Liver (tissue), 8 donors: ENCODE measurements at regions not wholly inside any gene's neighbourhood (a gene's known extent, or its start where the extent isn't known, plus 50 kb on each side); places are given as distances from the start of the nearest gene placed in this dataset.

Experiments used
- DNase-seq: peaks from one replicate; pipeline ENCODE4 v3.0.0-alpha.2; 2017; ENCODE audit warnings: low spot score
- H3K27ac ChIP-seq, 2 donors: one replicate each; pipeline ENCODE4 v1.7.0; 2013; ENCODE audit warnings: inconsistent platforms in 2 of 2, low read length in 2 of 2, control low read depth in 1 of 2, low read depth in 1 of 2, mild to moderate bottlenecking in 1 of 2
- H3K27me3 ChIP-seq, 4 donors: one replicate each; pipeline versions ENCODE4 v1.6.1 to v1.7.0; 2013; ENCODE audit warnings: low read length in 3 of 4, inconsistent platforms in 1 of 4, mild to moderate bottlenecking in 1 of 4, moderate library complexity in 1 of 4; ENCODE audit not compliant: control insufficient read depth in 4 of 4, insufficient read depth in 4 of 4
- H3K36me3 ChIP-seq, 4 donors: one replicate each; pipeline versions ENCODE4 v1.6.1 to v1.7.0; 2013; ENCODE audit warnings: low read length in 3 of 4, mild to moderate bottlenecking in 3 of 4, low read depth in 1 of 4, moderate library complexity in 1 of 4; ENCODE audit not compliant: control insufficient read depth in 4 of 4, insufficient read depth in 3 of 4
- H3K4me1 ChIP-seq, 4 donors: one replicate each; pipeline versions ENCODE4 v1.6.1 to v1.7.0; 2013; ENCODE audit warnings: low read length in 3 of 4, mild to moderate bottlenecking in 3 of 4, moderate library complexity in 1 of 4; ENCODE audit not compliant: control insufficient read depth in 4 of 4, insufficient read depth in 4 of 4
- H3K4me3 ChIP-seq, 3 donors: one replicate each; pipeline versions ENCODE4 v1.6.1 to v1.7.0; 2013; ENCODE audit warnings: low read length in 3 of 3, control low read depth in 1 of 3, low read depth in 1 of 3, mild to moderate bottlenecking in 1 of 3
- H3K9ac ChIP-seq, 2 donors: one replicate each; pipeline ENCODE4 v1.7.0; 2013; ENCODE audit warnings: low read length in 2 of 2, mild to moderate bottlenecking in 2 of 2, moderate library complexity in 2 of 2, control low read depth in 1 of 2, low read depth in 1 of 2
- H3K9me3 ChIP-seq, 4 donors: one replicate each; pipeline versions ENCODE4 v1.6.1 to v1.7.0; 2013; ENCODE audit warnings: low read length in 3 of 4; ENCODE audit not compliant: control insufficient read depth in 4 of 4
- ATF3 ChIP-seq: IDR thresholded peaks from 2 replicates; pipeline ENCODE4 v1.6.1; 2016; ENCODE audit warnings: antibody characterized with exemption
- FOXA1 ChIP-seq: IDR thresholded peaks from 2 replicates; pipeline ENCODE4 v1.6.1; 2016; ENCODE audit warnings: antibody characterized with exemption
- FOXA2 ChIP-seq: IDR thresholded peaks from 2 replicates; pipeline ENCODE4 v1.6.1; 2016; ENCODE audit warnings: antibody characterized with exemption
- GABPA ChIP-seq, 2 donors: IDR thresholded peaks in 1 of 2; conservative IDR thresholded peaks in 1 of 2; 2 replicates each; pipeline ENCODE4 v1.6.1; 2016; ENCODE audit warnings: antibody characterized with exemption in 2 of 2, mild to moderate bottlenecking in 1 of 2, moderate library complexity in 1 of 2
- HNF4A ChIP-seq, 2 donors: conservative IDR thresholded peaks; 2 replicates each; pipeline ENCODE4 v1.6.1; 2016; ENCODE audit warnings: antibody characterized with exemption in 2 of 2, mild to moderate bottlenecking in 2 of 2
- HNF4G ChIP-seq: IDR thresholded peaks from 2 replicates; pipeline ENCODE4 v1.6.1; 2016; ENCODE audit warnings: antibody characterized with exemption
- MAX ChIP-seq: IDR thresholded peaks from 2 replicates; pipeline ENCODE4 v1.6.1; 2016; ENCODE audit warnings: antibody characterized with exemption
- NR2F2 ChIP-seq: IDR thresholded peaks from 2 replicates; pipeline ENCODE4 v1.6.1; 2016; ENCODE audit warnings: antibody characterized with exemption
- REST ChIP-seq: IDR thresholded peaks from 2 replicates; pipeline ENCODE4 v1.6.1; 2016; ENCODE audit warnings: antibody characterized with exemption, mild to moderate bottlenecking
- SP1 ChIP-seq: IDR thresholded peaks from 2 replicates; pipeline ENCODE4 v1.6.1; 2018; ENCODE audit warnings: antibody characterized with exemption, mild to moderate bottlenecking
- YY1 ChIP-seq: IDR thresholded peaks from 2 replicates; pipeline ENCODE4 v1.6.1; 2016; ENCODE audit warnings: antibody characterized with exemption, mild to moderate bottlenecking
- WGBS: extraction: QIAGEN DNeasy Blood & Tissue Kit; methylation state at CpG from one replicate; pipeline ENCODE4 v1.1.7; 2013; 5-methylcytosine and 5-hydroxymethylcytosine counted together
- TF ChIP-seq, protein P1 (sequence below): fragments of 150-350 bp; IDR thresholded peaks from 2 replicates; pipeline ENCODE4 v1.5.1; 2017; ENCODE audit warnings: improper control_type of control experiment, low read depth, low read length; ENCODE audit not compliant: missing input control
- donor health status: healthy.
- donor health status: healthy.
- donor health status: healthy.
- donor health status: healthy.
- donor health status: healthy.

GRCh38 chr2:5937851-5938565, 245.8 kb downstream of the SOX11 start:
- no peak overlapping the region for H3K27ac ChIP-seq
- WGBS = 40% methylated on average over 12 of the region's 12 CpGs
- no peak for DNase-seq

GRCh38 chr2:5938566-5938896, 246.3 kb downstream of the SOX11 start:
- Histone ChIP-seq H3K4me3 (no peak overlapping the region), H3K4me1 (no peaks in the 10 kb centered on the region), H3K27me3 (no peaks in the 10 kb centered on the region), H3K36me3 (no peaks in the 10 kb centered on the region), H3K27ac (no peak overlapping the region), H3K9ac (no peak overlapping the region), H3K9me3 (no peaks in the 10 kb centered on the region)
- no peak for DNase-seq
- TF ChIP-seq, protein P1, sequence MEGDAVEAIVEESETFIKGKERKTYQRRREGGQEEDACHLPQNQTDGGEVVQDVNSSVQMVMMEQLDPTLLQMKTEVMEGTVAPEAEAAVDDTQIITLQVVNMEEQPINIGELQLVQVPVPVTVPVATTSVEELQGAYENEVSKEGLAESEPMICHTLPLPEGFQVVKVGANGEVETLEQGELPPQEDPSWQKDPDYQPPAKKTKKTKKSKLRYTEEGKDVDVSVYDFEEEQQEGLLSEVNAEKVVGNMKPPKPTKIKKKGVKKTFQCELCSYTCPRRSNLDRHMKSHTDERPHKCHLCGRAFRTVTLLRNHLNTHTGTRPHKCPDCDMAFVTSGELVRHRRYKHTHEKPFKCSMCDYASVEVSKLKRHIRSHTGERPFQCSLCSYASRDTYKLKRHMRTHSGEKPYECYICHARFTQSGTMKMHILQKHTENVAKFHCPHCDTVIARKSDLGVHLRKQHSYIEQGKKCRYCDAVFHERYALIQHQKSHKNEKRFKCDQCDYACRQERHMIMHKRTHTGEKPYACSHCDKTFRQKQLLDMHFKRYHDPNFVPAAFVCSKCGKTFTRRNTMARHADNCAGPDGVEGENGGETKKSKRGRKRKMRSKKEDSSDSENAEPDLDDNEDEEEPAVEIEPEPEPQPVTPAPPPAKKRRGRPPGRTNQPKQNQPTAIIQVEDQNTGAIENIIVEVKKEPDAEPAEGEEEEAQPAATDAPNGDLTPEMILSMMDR = no peak
- TF ChIP-seq FOXA2 (no peak), HNF4A (conservative IDR thresholded peaks at IDR 0.05) (no peak), SP1 (no peak)
- WGBS = 24% methylated on average over 10 of the region's 10 CpGs

More at GRCh38 chr2:5937851-5938565, 245.8 kb downstream of the SOX11 start:
- no peak overlapping the region for H3K4me3 ChIP-seq
- no peaks in the 10 kb centered on the region for H3K36me3 ChIP-seq
- no peak overlapping the region for H3K9ac ChIP-seq
- no peaks in the 10 kb centered on the region for H3K4me1 ChIP-seq
- no peaks in the 10 kb centered on the region for H3K27me3 ChIP-seq
- TF ChIP-seq MAX (no peak), YY1 (no peak), SP1 (no peak), HNF4G (no peak)
- TF ChIP-seq, protein P1 = no peak
- H3K9me3 ChIP-seq = no peaks in the 10 kb centered on the region

GRCh38 chr2:5939553-5939952, 247.4 kb downstream of the SOX11 start:
- H3K9me3 ChIP-seq = no peaks in the 10 kb centered on the region
- no peak overlapping the region for H3K4me3 ChIP-seq
- H3K9ac ChIP-seq = no peak overlapping the region
- no peaks in the 10 kb centered on the region for H3K36me3 ChIP-seq
- TF ChIP-seq NR2F2 (no peak), GABPA (IDR thresholded peaks at IDR 0.05 in 1 of 2, conservative IDR thresholded peaks at IDR 0.05 in 1 of 2) (no peak), REST (no peak), MAX (no peak), ATF3 (no peak), FOXA1 (no peak), HNF4G (no peak)
- TF ChIP-seq, protein P1 = no peak
- 78% methylated on average over 4 of the region's 4 CpGs for WGBS
- no peak overlapping the region for H3K27ac ChIP-seq
- H3K4me1 ChIP-seq = no peaks in the 10 kb centered on the region
- no peak for DNase-seq
- H3K27me3 ChIP-seq = no peaks in the 10 kb centered on the region
